Liver (tissue), 8 donors: ENCODE measurements at regions not wholly inside any gene's neighbourhood (a gene's known extent, or its start where the extent isn't known, plus 50 kb on each side); places are given as distances from the start of the nearest gene placed in this dataset.

Source experiments
- DNase-seq: peaks from one replicate; pipeline ENCODE4 v3.0.0-alpha.2; 2017; ENCODE audit warnings: low spot score
- H3K27ac ChIP-seq, 2 donors: one replicate each; pipeline ENCODE4 v1.7.0; 2013; ENCODE audit warnings: inconsistent platforms in 2 of 2, low read length in 2 of 2, control low read depth in 1 of 2, low read depth in 1 of 2, mild to moderate bottlenecking in 1 of 2
- H3K27me3 ChIP-seq, 4 donors: one replicate each; pipeline versions ENCODE4 v1.6.1 to v1.7.0; 2013; ENCODE audit warnings: low read length in 3 of 4, inconsistent platforms in 1 of 4, mild to moderate bottlenecking in 1 of 4, moderate library complexity in 1 of 4; ENCODE audit not compliant: control insufficient read depth in 4 of 4, insufficient read depth in 4 of 4
- H3K36me3 ChIP-seq, 4 donors: one replicate each; pipeline versions ENCODE4 v1.6.1 to v1.7.0; 2013; ENCODE audit warnings: low read length in 3 of 4, mild to moderate bottlenecking in 3 of 4, low read depth in 1 of 4, moderate library complexity in 1 of 4; ENCODE audit not compliant: control insufficient read depth in 4 of 4, insufficient read depth in 3 of 4
- H3K4me1 ChIP-seq, 4 donors: one replicate each; pipeline versions ENCODE4 v1.6.1 to v1.7.0; 2013; ENCODE audit warnings: low read length in 3 of 4, mild to moderate bottlenecking in 3 of 4, moderate library complexity in 1 of 4; ENCODE audit not compliant: control insufficient read depth in 4 of 4, insufficient read depth in 4 of 4
- H3K4me3 ChIP-seq, 3 donors: one replicate each; pipeline versions ENCODE4 v1.6.1 to v1.7.0; 2013; ENCODE audit warnings: low read length in 3 of 3, control low read depth in 1 of 3, low read depth in 1 of 3, mild to moderate bottlenecking in 1 of 3
- H3K9ac ChIP-seq, 2 donors: one replicate each; pipeline ENCODE4 v1.7.0; 2013; ENCODE audit warnings: low read length in 2 of 2, mild to moderate bottlenecking in 2 of 2, moderate library complexity in 2 of 2, control low read depth in 1 of 2, low read depth in 1 of 2
- H3K9me3 ChIP-seq, 4 donors: one replicate each; pipeline versions ENCODE4 v1.6.1 to v1.7.0; 2013; ENCODE audit warnings: low read length in 3 of 4; ENCODE audit not compliant: control insufficient read depth in 4 of 4
- EGR1 ChIP-seq, 2 donors: IDR thresholded peaks; 2 replicates each; pipeline ENCODE4 v1.6.1; 2016 to 2018; ENCODE audit warnings: antibody characterized with exemption in 2 of 2, low read depth in 2 of 2
- FOXA2 ChIP-seq: IDR thresholded peaks from 2 replicates; pipeline ENCODE4 v1.6.1; 2016; ENCODE audit warnings: antibody characterized with exemption
- GABPA ChIP-seq, 2 donors: IDR thresholded peaks in 1 of 2; conservative IDR thresholded peaks in 1 of 2; 2 replicates each; pipeline ENCODE4 v1.6.1; 2016; ENCODE audit warnings: antibody characterized with exemption in 2 of 2, mild to moderate bottlenecking in 1 of 2, moderate library complexity in 1 of 2
- HNF4A ChIP-seq, 2 donors: conservative IDR thresholded peaks; 2 replicates each; pipeline ENCODE4 v1.6.1; 2016; ENCODE audit warnings: antibody characterized with exemption in 2 of 2, mild to moderate bottlenecking in 2 of 2
- HNF4G ChIP-seq: IDR thresholded peaks from 2 replicates; pipeline ENCODE4 v1.6.1; 2016; ENCODE audit warnings: antibody characterized with exemption
- JUND ChIP-seq, 2 donors: IDR thresholded peaks; 2 replicates each; pipeline ENCODE4 v1.6.1; 2016; ENCODE audit warnings: antibody characterized with exemption in 2 of 2
- MAX ChIP-seq: IDR thresholded peaks from 2 replicates; pipeline ENCODE4 v1.6.1; 2016; ENCODE audit warnings: antibody characterized with exemption
- RXRA ChIP-seq, 2 donors: IDR thresholded peaks; 2 replicates each; pipeline ENCODE4 v1.6.1; 2017 to 2018; ENCODE audit warnings: antibody characterized with exemption in 2 of 2, mild to moderate bottlenecking in 1 of 2
- TAF1 ChIP-seq: conservative IDR thresholded peaks from 2 replicates; pipeline ENCODE4 v1.6.1; 2016; ENCODE audit warnings: antibody characterized with exemption, mild to moderate bottlenecking
- YY1 ChIP-seq: IDR thresholded peaks from 2 replicates; pipeline ENCODE4 v1.6.1; 2016; ENCODE audit warnings: antibody characterized with exemption, mild to moderate bottlenecking
- WGBS: extraction: QIAGEN DNeasy Blood & Tissue Kit; methylation state at CpG from one replicate; pipeline ENCODE4 v1.1.7; 2013; 5-methylcytosine and 5-hydroxymethylcytosine counted together
- TF ChIP-seq, protein P1 (sequence below): fragments of 150-350 bp; IDR thresholded peaks from 2 replicates; pipeline ENCODE4 v1.5.1; 2017; ENCODE audit warnings: improper control_type of control experiment, low read depth, low read length; ENCODE audit not compliant: missing input control
- TF ChIP-seq, protein P2 (sequence below): IDR thresholded peaks from 2 replicates; pipeline ENCODE4 v1.6.1; 2016; ENCODE audit warnings: antibody characterized with exemption
- TF ChIP-seq, protein P3 (sequence below): IDR thresholded peaks from 2 replicates; pipeline ENCODE4 v1.6.1; 2016; ENCODE audit warnings: antibody characterized with exemption, mild to moderate bottlenecking
- donor health status: healthy.
- donor health status: healthy.
- donor health status: healthy.
- donor health status: healthy.
- donor health status: healthy.

GRCh38 chr16:66154801-66155200 lies 211.7 kb upstream of the CDH5 start:
- no peak for DNase-seq
- Histone ChIP-seq H3K4me1 (no peaks in the 10 kb centered on the region), H3K9me3 (no peaks in the 10 kb centered on the region), H3K9ac (no peak overlapping the region), H3K4me3 (no peak overlapping the region), H3K27ac (no peak overlapping the region), H3K27me3 (no peaks in the 10 kb centered on the region), H3K36me3 (no peaks in the 10 kb centered on the region)
- no peak for TF ChIP-seq MAX
- no peak for TF ChIP-seq TAF1
- TF ChIP-seq HNF4G = no peak
- no peak for TF ChIP-seq YY1
- TF ChIP-seq GABPA (IDR thresholded peaks at IDR 0.05 in 1 of 2, conservative IDR thresholded peaks at IDR 0.05 in 1 of 2) = no peak
- no peak for TF ChIP-seq FOXA2
- TF ChIP-seq, protein P1, sequence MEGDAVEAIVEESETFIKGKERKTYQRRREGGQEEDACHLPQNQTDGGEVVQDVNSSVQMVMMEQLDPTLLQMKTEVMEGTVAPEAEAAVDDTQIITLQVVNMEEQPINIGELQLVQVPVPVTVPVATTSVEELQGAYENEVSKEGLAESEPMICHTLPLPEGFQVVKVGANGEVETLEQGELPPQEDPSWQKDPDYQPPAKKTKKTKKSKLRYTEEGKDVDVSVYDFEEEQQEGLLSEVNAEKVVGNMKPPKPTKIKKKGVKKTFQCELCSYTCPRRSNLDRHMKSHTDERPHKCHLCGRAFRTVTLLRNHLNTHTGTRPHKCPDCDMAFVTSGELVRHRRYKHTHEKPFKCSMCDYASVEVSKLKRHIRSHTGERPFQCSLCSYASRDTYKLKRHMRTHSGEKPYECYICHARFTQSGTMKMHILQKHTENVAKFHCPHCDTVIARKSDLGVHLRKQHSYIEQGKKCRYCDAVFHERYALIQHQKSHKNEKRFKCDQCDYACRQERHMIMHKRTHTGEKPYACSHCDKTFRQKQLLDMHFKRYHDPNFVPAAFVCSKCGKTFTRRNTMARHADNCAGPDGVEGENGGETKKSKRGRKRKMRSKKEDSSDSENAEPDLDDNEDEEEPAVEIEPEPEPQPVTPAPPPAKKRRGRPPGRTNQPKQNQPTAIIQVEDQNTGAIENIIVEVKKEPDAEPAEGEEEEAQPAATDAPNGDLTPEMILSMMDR = no peak
- no peak for TF ChIP-seq EGR1 (IDR thresholded peaks at IDR 0.05; ENCODE audit: low read depth in 2 of 2)
- no peak for TF ChIP-seq RXRA (IDR thresholded peaks at IDR 0.05)
- no peak for TF ChIP-seq HNF4A (conservative IDR thresholded peaks at IDR 0.05)
- no peak for TF ChIP-seq JUND (IDR thresholded peaks at IDR 0.05)
- WGBS = 81% methylated on average over 8 of the region's 8 CpGs

GRCh38 chr16:66152823-66153393 lies 213.6 kb upstream of the CDH5 start:
- no peaks in the 10 kb centered on the region for H3K4me1 ChIP-seq
- H3K9ac ChIP-seq = no peak overlapping the region
- DNase-seq = no peak
- no peaks in the 10 kb centered on the region for H3K27me3 ChIP-seq
- TF ChIP-seq, protein P2, sequence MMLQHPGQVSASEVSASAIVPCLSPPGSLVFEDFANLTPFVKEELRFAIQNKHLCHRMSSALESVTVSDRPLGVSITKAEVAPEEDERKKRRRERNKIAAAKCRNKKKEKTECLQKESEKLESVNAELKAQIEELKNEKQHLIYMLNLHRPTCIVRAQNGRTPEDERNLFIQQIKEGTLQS = no peak
- no peak for TF ChIP-seq EGR1 (IDR thresholded peaks at IDR 0.05; ENCODE audit: low read depth in 2 of 2)
- TF ChIP-seq YY1 = no peak
- TF ChIP-seq, protein P3, sequence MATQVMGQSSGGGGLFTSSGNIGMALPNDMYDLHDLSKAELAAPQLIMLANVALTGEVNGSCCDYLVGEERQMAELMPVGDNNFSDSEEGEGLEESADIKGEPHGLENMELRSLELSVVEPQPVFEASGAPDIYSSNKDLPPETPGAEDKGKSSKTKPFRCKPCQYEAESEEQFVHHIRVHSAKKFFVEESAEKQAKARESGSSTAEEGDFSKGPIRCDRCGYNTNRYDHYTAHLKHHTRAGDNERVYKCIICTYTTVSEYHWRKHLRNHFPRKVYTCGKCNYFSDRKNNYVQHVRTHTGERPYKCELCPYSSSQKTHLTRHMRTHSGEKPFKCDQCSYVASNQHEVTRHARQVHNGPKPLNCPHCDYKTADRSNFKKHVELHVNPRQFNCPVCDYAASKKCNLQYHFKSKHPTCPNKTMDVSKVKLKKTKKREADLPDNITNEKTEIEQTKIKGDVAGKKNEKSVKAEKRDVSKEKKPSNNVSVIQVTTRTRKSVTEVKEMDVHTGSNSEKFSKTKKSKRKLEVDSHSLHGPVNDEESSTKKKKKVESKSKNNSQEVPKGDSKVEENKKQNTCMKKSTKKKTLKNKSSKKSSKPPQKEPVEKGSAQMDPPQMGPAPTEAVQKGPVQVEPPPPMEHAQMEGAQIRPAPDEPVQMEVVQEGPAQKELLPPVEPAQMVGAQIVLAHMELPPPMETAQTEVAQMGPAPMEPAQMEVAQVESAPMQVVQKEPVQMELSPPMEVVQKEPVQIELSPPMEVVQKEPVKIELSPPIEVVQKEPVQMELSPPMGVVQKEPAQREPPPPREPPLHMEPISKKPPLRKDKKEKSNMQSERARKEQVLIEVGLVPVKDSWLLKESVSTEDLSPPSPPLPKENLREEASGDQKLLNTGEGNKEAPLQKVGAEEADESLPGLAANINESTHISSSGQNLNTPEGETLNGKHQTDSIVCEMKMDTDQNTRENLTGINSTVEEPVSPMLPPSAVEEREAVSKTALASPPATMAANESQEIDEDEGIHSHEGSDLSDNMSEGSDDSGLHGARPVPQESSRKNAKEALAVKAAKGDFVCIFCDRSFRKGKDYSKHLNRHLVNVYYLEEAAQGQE = no peak
- TF ChIP-seq MAX = no peak
- H3K4me3 ChIP-seq = no peak overlapping the region
- WGBS = 90% methylated on average over 3 of the region's 3 CpGs
- H3K9me3 ChIP-seq = no peaks in the 10 kb centered on the region
- H3K36me3 ChIP-seq = no peaks in the 10 kb centered on the region
- H3K27ac ChIP-seq = no peak overlapping the region
